Tibial nerve (tissue), 4 donors: ENCODE measurements at regions not wholly inside any gene's neighbourhood (a gene's known extent, or its start where the extent isn't known, plus 50 kb on each side); places are given as distances from the start of the nearest gene placed in this dataset.

Experiments
- DNase-seq, 2 donors: peaks; one replicate each; pipeline ENCODE4 v3.0.0-alpha.2; 2019; ENCODE audit warnings: low spot score in 2 of 2
- H3K27ac ChIP-seq, 4 donors: fragments of 200-600 bp; sonication (generic) in 3 of 4; one replicate each; pipeline ENCODE4 v1.5.1; 2017 to 2019; ENCODE audit warnings: mild to moderate bottlenecking in 1 of 4
- H3K27me3 ChIP-seq, 2 donors: fragments of 200-600 bp; sonication (generic) in 1 of 2; one replicate each; pipeline versions ENCODE4 v1.5.1 to v1.6.0; 2017 to 2019
- H3K36me3 ChIP-seq, 3 donors: fragments of 200-600 bp; sonication (generic); one replicate each; pipeline ENCODE4 v1.5.1; 2018 to 2019
- H3K4me1 ChIP-seq, 4 donors: fragments of 200-600 bp; sonication (generic) in 3 of 4; one replicate each; pipeline ENCODE4 v1.5.1; 2017 to 2019
- H3K4me3 ChIP-seq, 4 donors: fragments of 200-600 bp; sonication (generic) in 3 of 4; one replicate each; pipeline ENCODE4 v1.5.1; 2017 to 2019; ENCODE audit warnings: mild to moderate bottlenecking in 1 of 4, moderate library complexity in 1 of 4
- H3K9me3 ChIP-seq, 4 donors: fragments of 200-600 bp; sonication (generic) in 3 of 4; one replicate each; pipeline ENCODE4 v1.5.1; 2017 to 2019
- CTCF ChIP-seq, 5 experiments: fragments of 200-600 bp in 3 of 5; fragments of 450-650 bp in 2 of 5; sonication (generic) in 3 of 5; IDR thresholded peaks; one replicate each; pipeline ENCODE4 v1.5.1; 2016 to 2019; ENCODE audit warnings: antibody characterized with exemption in 5 of 5, mild to moderate bottlenecking in 3 of 5, moderate library complexity in 2 of 5
- EP300 ChIP-seq, 2 donors: sonication (generic); formaldehyde crosslinking; IDR thresholded peaks; one replicate each; pipeline ENCODE4 v1.6.1; 2017; ENCODE audit warnings: antibody characterized with exemption in 2 of 2, mild to moderate bottlenecking in 1 of 2
- POLR2A ChIP-seq, 2 donors: fragments of 450-650 bp; IDR thresholded peaks; one replicate each; pipeline ENCODE4 v1.6.1; 2017; ENCODE audit warnings: antibody characterized with exemption in 2 of 2, mild to moderate bottlenecking in 2 of 2, moderate library complexity in 2 of 2
- WGBS, 2 donors: methylation state at CpG; one replicate each; pipeline ENCODE4 v1.1.5; 2018; 5-methylcytosine and 5-hydroxymethylcytosine counted together

GRCh38 chr5:61748651-61749050, 416.6 kb downstream of the ZSWIM6 start:
- Histone ChIP-seq H3K4me3 (no peak overlapping the region), H3K27ac (no peak overlapping the region), H3K36me3 (no peaks in the 10 kb centered on the region), H3K9me3 (no peaks in the 10 kb centered on the region), H3K27me3 (no peaks in the 10 kb centered on the region), H3K4me1 (no peaks in the 10 kb centered on the region)
- WGBS, 2 donors: 90 to 92% methylated on average over 1 of the region's 1 CpG
- no peak for DNase-seq
- TF ChIP-seq CTCF (IDR thresholded peaks at IDR 0.05) (no peak), POLR2A (IDR thresholded peaks at IDR 0.05) (no peak), EP300 (IDR thresholded peaks at IDR 0.05) (no peak)

- DNase-seq: no peak
- Histone ChIP-seq H3K27me3 (no peaks in the 10 kb centered on the region), H3K9me3 (no peaks in the 10 kb centered on the region), H3K4me3 (no peak overlapping the region), H3K36me3 (no peaks in the 10 kb centered on the region), H3K4me1 (no peaks in the 10 kb centered on the region), H3K27ac (no peak overlapping the region)
- TF ChIP-seq EP300 (IDR thresholded peaks at IDR 0.05): no peak
- TF ChIP-seq POLR2A (IDR thresholded peaks at IDR 0.05): no peak
- TF ChIP-seq CTCF (IDR thresholded peaks at IDR 0.05): no peak
Measured at GRCh38 chr5:61752588-61752987, 420.5 kb downstream of the ZSWIM6 start.

GRCh38 chr5:61754792-61755191, 422.7 kb downstream of the ZSWIM6 start:
- Histone ChIP-seq H3K27me3 (no peaks in the 10 kb centered on the region), H3K27ac (no peak overlapping the region), H3K4me3 (no peak overlapping the region), H3K4me1 (no peaks in the 10 kb centered on the region), H3K36me3 (no peaks in the 10 kb centered on the region), H3K9me3 (no peaks in the 10 kb centered on the region)
- 81 to 91% methylated on average over 1 of the region's 1 CpG for WGBS, 2 donors
- TF ChIP-seq POLR2A (IDR thresholded peaks at IDR 0.05) (no peak), CTCF (IDR thresholded peaks at IDR 0.05) (no peak), EP300 (IDR thresholded peaks at IDR 0.05) (no peak)
- DNase-seq: no peak

GRCh38 chr5:61755726-61756222, 423.7 kb downstream of the ZSWIM6 start:
- no peaks in the 10 kb centered on the region for H3K36me3 ChIP-seq
- H3K9me3 ChIP-seq: no peaks in the 10 kb centered on the region
- WGBS, 2 donors: 70 to 88% methylated on average over 4 of the region's 4 CpGs
- no peaks in the 10 kb centered on the region for H3K4me1 ChIP-seq
- H3K4me3 ChIP-seq: no peak overlapping the region
- H3K27ac ChIP-seq: no peak overlapping the region
- DNase-seq: no peak
- H3K27me3 ChIP-seq: no peaks in the 10 kb centered on the region
- TF ChIP-seq POLR2A (IDR thresholded peaks at IDR 0.05): no peak

DNA sequence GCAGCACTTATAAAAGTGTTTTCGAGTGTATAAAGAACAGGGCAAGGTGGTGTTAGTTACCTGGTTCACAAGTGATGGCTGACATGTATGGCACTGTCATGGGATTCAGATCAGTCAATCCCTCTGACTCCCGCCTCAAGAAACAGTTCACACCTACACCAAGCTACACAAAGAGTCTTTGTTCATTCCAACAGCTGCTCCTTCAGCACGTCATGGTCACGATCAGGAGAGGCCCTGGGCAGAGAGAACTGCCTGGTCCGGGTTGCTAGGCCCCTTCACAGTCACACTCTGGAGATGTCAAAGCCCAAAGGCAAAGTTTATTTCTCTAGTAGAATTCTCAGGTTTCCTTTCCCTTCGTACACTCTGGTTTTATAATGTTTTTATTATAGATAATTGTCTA, 426.7 kb downstream of the ZSWIM6 start:
- Histone ChIP-seq H3K4me3 (no peak overlapping the region), H3K9me3 (peaks cover 0 to 17% (median 0%) of the 10 kb centered on the region in 4 donors), H3K36me3 (no peaks in the 10 kb centered on the region), H3K27me3 (no peaks in the 10 kb centered on the region), H3K4me1 (no peaks in the 10 kb centered on the region), H3K27ac (no peak overlapping the region)
- TF ChIP-seq EP300 (IDR thresholded peaks at IDR 0.05): no peak
- TF ChIP-seq CTCF (IDR thresholded peaks at IDR 0.05): no peak
- no peak for TF ChIP-seq POLR2A (IDR thresholded peaks at IDR 0.05)
- WGBS, 2 donors: 52% methylated on average over 6 of the region's 6 CpGs
- DNase-seq: no peak

- no peaks in the 10 kb centered on the region for H3K4me1 ChIP-seq
- no peaks in the 10 kb centered on the region for H3K27me3 ChIP-seq
- H3K9me3 ChIP-seq: peaks cover 0 to 17% (median 0%) of the 10 kb centered on the region in 4 donors
- H3K27ac ChIP-seq: no peak overlapping the region
- H3K36me3 ChIP-seq: no peaks in the 10 kb centered on the region
- no peak overlapping the region for H3K4me3 ChIP-seq
- no peak for DNase-seq
- 68 to 72% methylated on average over 1 of the region's 1 CpG for WGBS, 2 donors
- no peak for TF ChIP-seq CTCF (IDR thresholded peaks at IDR 0.05)
- no peak for TF ChIP-seq POLR2A (IDR thresholded peaks at IDR 0.05)
- TF ChIP-seq EP300 (IDR thresholded peaks at IDR 0.05): no peak
Measured at GRCh38 chr5:61765471-61765870, 433.4 kb downstream of the ZSWIM6 start.
